ENCODE measurements at regions not wholly inside any gene's neighbourhood (a gene's known extent, or its start where the extent isn't known, plus 50 kb on each side); places are given as distances from the start of the nearest gene placed in this dataset.
"Not testable (repeated sequence)": the region's sequence is repeated elsewhere in the genome, so short reads cannot be mapped to it uniquely, and the experiment has no call there.

GRCh38 chr2:126979039-126980003 is 80.6 kb downstream of the TEX51 start:
- TF ChIP-seq CTCF (IDR thresholded peaks at IDR 0.05) = no peak

GRCh38 chr2:126981476-126981875 is 82.8 kb downstream of the TEX51 start:
- DNase-seq (ENCODE audit: low spot score) = no peak
- no peak overlapping the region for H3K27ac ChIP-seq
- TF ChIP-seq CTCF (IDR thresholded peaks at IDR 0.05) = no peak

More at GRCh38 chr2:126979039-126980003, 80.6 kb downstream of the TEX51 start:
- Histone ChIP-seq H3K27ac (no peak overlapping the region), H3K4me3 (no peak overlapping the region)
- no peak for DNase-seq (ENCODE audit: low spot score)

GRCh38 chr2:126982935-126983334 is 84.2 kb downstream of the TEX51 start:
- Histone ChIP-seq H3K4me3 (no peak overlapping the region), H3K27ac (no peak overlapping the region)
- TF ChIP-seq CTCF (IDR thresholded peaks at IDR 0.05) = no peak
- DNase-seq (ENCODE audit: low spot score) = no peak

More at GRCh38 chr2:126981476-126981875, 82.8 kb downstream of the TEX51 start:
- no peak overlapping the region for H3K4me3 ChIP-seq

- TF ChIP-seq CTCF (IDR thresholded peaks at IDR 0.05) = no peak
- DNase-seq (ENCODE audit: low spot score) = no peak
- H3K27ac ChIP-seq = no peak overlapping the region
- no peak overlapping the region for H3K4me3 ChIP-seq
These were observed 88.0 kb downstream of the TEX51 start for GRCh38 chr2:126986631-126987187.

GRCh38 chr2:126988482-126988881 is 89.8 kb downstream of the TEX51 start:
- no peak overlapping the region for H3K27ac ChIP-seq
- no peak for TF ChIP-seq CTCF (IDR thresholded peaks at IDR 0.05)
- no peak for DNase-seq (ENCODE audit: low spot score)
- H3K4me3 ChIP-seq = no peak overlapping the region

GRCh38 chr2:126989064-126989463 is 90.4 kb downstream of the TEX51 start:
- H3K4me3 ChIP-seq; DNase-seq (ENCODE audit: low spot score); H3K27ac ChIP-seq: not testable (repeated sequence)

GRCh38 chr2:126990200-126990599 is 91.5 kb downstream of the TEX51 start:
- no peak for DNase-seq (ENCODE audit: low spot score)
- H3K27ac ChIP-seq = no peak overlapping the region
- H3K4me3 ChIP-seq = no peak overlapping the region
- no peak for TF ChIP-seq CTCF (IDR thresholded peaks at IDR 0.05)

Measured in coronary artery (tissue), 2 donors.